DND-41 (cell line): ENCODE measurements at regions not wholly inside any gene's neighbourhood (a gene's known extent, or its start where the extent isn't known, plus 50 kb on each side); places are given as distances from the start of the nearest gene placed in this dataset.

ENCODE experiments used
- CTCF ChIP-seq: IDR thresholded peaks from 2 replicates; pipeline ENCODE4 v1.5.1; 2012; ENCODE audit warnings: borderline replicate concordance, low read length, moderate library complexity, mild to moderate bottlenecking; ENCODE audit not compliant: poor library complexity, severe bottlenecking; ENCODE audit errors: extremely low read depth
- EZH2 ChIP-seq: IDR thresholded peaks from 3 replicates; pipeline ENCODE4 v1.6.1; 2012; ENCODE audit warnings: borderline replicate concordance, low read depth, mild to moderate bottlenecking, moderate library complexity, low read length, inconsistent platforms; ENCODE audit not compliant: severe bottlenecking

GRCh38 chr1:60983701-60984061 is 98.7 kb upstream of the NFIA start:
- TF ChIP-seq CTCF (no peak), EZH2 (no peak)
